Endothelial cell of umbilical vein (primary cell): ENCODE measurements at regions not wholly inside any gene's neighbourhood (a gene's known extent, or its start where the extent isn't known, plus 50 kb on each side); places are given as distances from the start of the nearest gene placed in this dataset.

Experiments
- BruUV-seq: library from RNA; stranded (reverse); fragments of 400-500 nt; replicated peaks from 2 replicates; lab custom pipeline; 2021; lab: Mats Ljungman, UMichigan
- CTCF ChIA-PET: fragments of 300-600, 350-600 bp; sonication (Branson Sonifier 250); formaldehyde crosslinking; loops from one replicate; lab custom pipeline; 2021; ENCODE audit warnings: antibody characterized with exemption, inconsistent platforms; lab: Charles Lee
- POLR2A ChIA-PET: fragments of 300-600, 350-600 bp; sonication (Branson Sonifier 250); formaldehyde crosslinking; loops from one replicate; lab custom pipeline; 2021; ENCODE audit warnings: antibody characterized with exemption, inconsistent platforms; lab: Charles Lee
- DNase-seq: peaks from one replicate; pipeline ENCODE4 v3.0.0-alpha.2; 2011; ENCODE audit warnings: low read depth, low spot score
- FAIRE-seq: peaks from 2 replicates; lab custom pipeline; 2011; peaks lifted over from hg19 to GRCh38; lab: Jason Lieb, UNC
- H2AFZ ChIP-seq: 2 replicates; pipeline ENCODE4 v1.6.0; 2012; ENCODE audit warnings: low read depth, low read length, control low read depth, inconsistent platforms
- H3K27ac ChIP-seq: 2 replicates; pipeline ENCODE4 v1.5.1; 2011; ENCODE audit warnings: low read depth, mild to moderate bottlenecking, control low read depth, low read length, moderate library complexity; ENCODE audit not compliant: insufficient read depth
- H3K27me3 ChIP-seq, 2 experiments: 2 replicates each; pipeline versions ENCODE4 v1.6.0 to v1.6.1; 2011; ENCODE audit warnings: low read length in 2 of 2, mixed read lengths in 1 of 2; ENCODE audit not compliant: control insufficient read depth in 2 of 2, insufficient read depth in 2 of 2
- H3K36me3 ChIP-seq, 2 experiments: 2 replicates in 1 of 2; 3 replicates in 1 of 2; pipeline ENCODE4 v1.5.1; 2011; ENCODE audit warnings: low read length in 2 of 2, mild to moderate bottlenecking in 1 of 2, moderate library complexity in 1 of 2; ENCODE audit not compliant: control insufficient read depth in 2 of 2, insufficient read depth in 2 of 2; ENCODE audit errors: extremely low read depth in 1 of 2
- H3K4me1 ChIP-seq: 3 replicates; pipeline ENCODE4 v1.5.1; 2011; ENCODE audit warnings: mild to moderate bottlenecking, low read length; ENCODE audit not compliant: control insufficient read depth, insufficient read depth; ENCODE audit errors: extremely low read depth
- H3K4me2 ChIP-seq: 2 replicates; pipeline ENCODE4 v1.6.1; 2011; ENCODE audit warnings: low read length, control low read depth, mixed read lengths; ENCODE audit not compliant: insufficient read depth
- H3K4me3 ChIP-seq, 3 experiments: fragments of 200-600 bp in 1 of 3; sonication (generic), shearing (Covaris generic) in 1 of 3; replicated peaks in 1 of 3; 2 replicates each; pipeline ENCODE4 v1.5.1; 2011 to 2016; ENCODE audit warnings: control low read depth in 3 of 3, low read length in 3 of 3, mild to moderate bottlenecking in 2 of 3, inconsistent platforms in 1 of 3, low read depth in 1 of 3, moderate library complexity in 1 of 3; ENCODE audit not compliant: insufficient read depth in 1 of 3
- H3K79me2 ChIP-seq: 2 replicates; pipeline ENCODE4 v1.6.0; 2012; ENCODE audit warnings: low read length, inconsistent platforms; ENCODE audit not compliant: control insufficient read depth, insufficient read depth
- H3K9ac ChIP-seq: replicated peaks from 2 replicates; pipeline ENCODE3; 2011; ENCODE audit warnings: low read length, control low read depth; ENCODE audit not compliant: insufficient read depth; ENCODE audit errors: extremely low read depth
- H3K9me1 ChIP-seq: replicated peaks from 3 replicates; pipeline ENCODE4 v1.6.0; 2011; ENCODE audit warnings: mild to moderate bottlenecking, low read length; ENCODE audit not compliant: control insufficient read depth, insufficient read depth; ENCODE audit errors: extremely low read depth
- H3K9me3 ChIP-seq: replicated peaks from 2 replicates; pipeline ENCODE4 v1.5.1; 2012; ENCODE audit warnings: low read length, inconsistent platforms; ENCODE audit not compliant: control insufficient read depth, insufficient read depth
- H4K20me1 ChIP-seq: replicated peaks from 2 replicates; pipeline ENCODE3; 2011; ENCODE audit warnings: mild to moderate bottlenecking, low read length; ENCODE audit not compliant: control insufficient read depth, insufficient read depth; ENCODE audit errors: extremely low read depth
- CTCF ChIP-seq, 2 donors: IDR thresholded peaks; 1 replicate in 1 of 2; 2 replicates in 1 of 2; pipeline ENCODE4 v1.5.1; 2011; ENCODE audit warnings: low read length in 2 of 2, mild to moderate bottlenecking in 2 of 2, moderate library complexity in 2 of 2, control low read depth in 1 of 2, inconsistent platforms in 1 of 2, low read depth in 1 of 2; ENCODE audit not compliant: insufficient read depth in 1 of 2; ENCODE audit errors: extremely low read depth in 1 of 2
- EZH2 ChIP-seq: IDR thresholded peaks from 2 replicates; pipeline ENCODE4 v1.6.1; 2012; ENCODE audit warnings: borderline replicate concordance, low read depth, mild to moderate bottlenecking, moderate library complexity, low read length, inconsistent platforms; ENCODE audit not compliant: severe bottlenecking
- FOS ChIP-seq: IDR thresholded peaks from 2 replicates; pipeline ENCODE4 v1.6.1; 2011; ENCODE audit warnings: mild to moderate bottlenecking, low read length, moderate library complexity, borderline replicate concordance; ENCODE audit not compliant: insufficient read depth
- GATA2 ChIP-seq: IDR thresholded peaks from 2 replicates; pipeline ENCODE4 v1.7.0; 2011; ENCODE audit warnings: low read depth, mild to moderate bottlenecking, moderate library complexity, mixed read lengths, low read length; ENCODE audit not compliant: insufficient read length, insufficient read depth
- JUN ChIP-seq: IDR thresholded peaks from 2 replicates; pipeline ENCODE4 v1.6.1; 2011; ENCODE audit warnings: borderline replicate concordance, low read depth; ENCODE audit not compliant: insufficient read length, insufficient read depth
- MAX ChIP-seq: IDR thresholded peaks from 2 replicates; pipeline ENCODE4 v1.6.1; 2011; ENCODE audit not compliant: insufficient read depth, insufficient read length
- MYC ChIP-seq: IDR thresholded peaks from one replicate; pipeline ENCODE4 v1.6.1; 2011; ENCODE audit warnings: mild to moderate bottlenecking, low read depth, low read length
- POLR2A ChIP-seq: IDR thresholded peaks from 2 replicates; pipeline ENCODE4 v1.6.1; 2012; ENCODE audit warnings: low read depth, mild to moderate bottlenecking, control low read depth, low read length
- POLR2AphosphoS5 ChIP-seq: IDR thresholded peaks from 2 replicates; pipeline ENCODE4 v1.6.1; 2012; ENCODE audit warnings: low read depth, mild to moderate bottlenecking, control low read depth, low read length, moderate library complexity; ENCODE audit not compliant: insufficient read depth
- dilution Hi-C: fragments of 300-500 bp; cut with MboI; formaldehyde crosslinking; loops from one replicate; pipeline ENCODE4 v1.15.0; 2019; ENCODE audit warnings: low sequenced_read_pairs; ENCODE audit not compliant: extremely low pct_ligation_motif_present
- intact Hi-C: fragments of 100-400 bp; cut with micrococcal nuclease; formaldehyde crosslinking; loops from one replicate; pipeline ENCODE4 v1.10.0; 2022

- H4K20me1 ChIP-seq, result no peaks in the 10 kb centered on the region
- H3K4me2 ChIP-seq, result no peak overlapping the region
- intact Hi-C loops, result no loop called here
- BruUV-seq, result no TSS peak
- ChIA-PET CTCF (no interaction called here), POLR2A (no interaction called here)
- dilution Hi-C loops, result no loop called here
- no peak overlapping the region for H2AFZ ChIP-seq
- peaks cover 2% of the 10 kb centered on the region for H3K4me1 ChIP-seq
- H3K4me3 ChIP-seq, result no peak overlapping the region
- no peaks in the 10 kb centered on the region for H3K79me2 ChIP-seq
- TF ChIP-seq GATA2, result no peak
- TF ChIP-seq EZH2, result no peak
- no peak for TF ChIP-seq POLR2A
- TF ChIP-seq JUN, result no peak
- TF ChIP-seq CTCF (IDR thresholded peaks at IDR 0.05; ENCODE audit: extremely low read depth in 1 of 2, insufficient read depth in 1 of 2, low read depth in 1 of 2, low read length in 2 of 2), result no peak
- TF ChIP-seq FOS, result no peak
- no peak for TF ChIP-seq MAX
- TF ChIP-seq POLR2AphosphoS5, result no peak
- TF ChIP-seq MYC, result no peak
- DNase-seq (no peak), FAIRE-seq (no peak)
- no peak overlapping the region for H3K27ac ChIP-seq
- no peak overlapping the region for H3K9ac ChIP-seq
- no peaks in the 10 kb centered on the region for H3K9me1 ChIP-seq
- no peaks in the 10 kb centered on the region for H3K27me3 ChIP-seq
- H3K36me3 ChIP-seq, result no peaks in the 10 kb centered on the region
- no peaks in the 10 kb centered on the region for H3K9me3 ChIP-seq
Observed at GRCh38 chr6:54467384-54467783, 159.1 kb downstream of the TINAG start.
